ENCODE measurements at regions not wholly inside any gene's neighbourhood (a gene's known extent, or its start where the extent isn't known, plus 50 kb on each side); places are given as distances from the start of the nearest gene placed in this dataset.
A peak's percentile ranks its signal among the peaks of the same experiment; 100 is the strongest.

GRCh38 chrX:130974323-130974722 lies 71.3 kb upstream of the ENOX2 start:
- DNase-seq (ENCODE audit: low read depth in 2 of 2): peak; percentile 6 to 8

GRCh38 chrX:130975947-130976346 lies 72.9 kb upstream of the ENOX2 start:
- peak; percentile 24 to 27 for DNase-seq (ENCODE audit: low read depth in 2 of 2)

- no peak for DNase-seq (ENCODE audit: low read depth in 2 of 2)
Measured at GRCh38 chrX:130981836-130982235, 76.3 kb upstream of the ARHGAP36 start.

GRCh38 chrX:130984782-130985181 lies 73.4 kb upstream of the ARHGAP36 start:
- no peak for DNase-seq (ENCODE audit: low read depth in 2 of 2)

GRCh38 chrX:130987241-130987640 lies 70.9 kb upstream of the ARHGAP36 start:
- DNase-seq (ENCODE audit: low read depth in 2 of 2): no peak

- DNase-seq (ENCODE audit: low read depth in 2 of 2): no peak
Measured at GRCh38 chrX:130990723-130991122, 67.4 kb upstream of the ARHGAP36 start.

- DNase-seq (ENCODE audit: low read depth in 2 of 2): no peak
Measured at GRCh38 chrX:130994671-130995070, 63.5 kb upstream of the ARHGAP36 start.

- DNase-seq (ENCODE audit: low read depth in 2 of 2): no peak
Measured at GRCh38 chrX:130995439-130995838, 62.7 kb upstream of the ARHGAP36 start.

- no peak for DNase-seq (ENCODE audit: low read depth in 2 of 2)
Measured at GRCh38 chrX:130997314-130997713, 60.8 kb upstream of the ARHGAP36 start.

- no peak for DNase-seq (ENCODE audit: low read depth in 2 of 2)
Measured at GRCh38 chrX:130999360-130999759, 58.8 kb upstream of the ARHGAP36 start.

Data from fibroblast of skin of left biceps (primary cell).